ENCODE measurements at regions not wholly inside any gene's neighbourhood (a gene's known extent, or its start where the extent isn't known, plus 50 kb on each side); places are given as distances from the start of the nearest gene placed in this dataset.

DNA sequence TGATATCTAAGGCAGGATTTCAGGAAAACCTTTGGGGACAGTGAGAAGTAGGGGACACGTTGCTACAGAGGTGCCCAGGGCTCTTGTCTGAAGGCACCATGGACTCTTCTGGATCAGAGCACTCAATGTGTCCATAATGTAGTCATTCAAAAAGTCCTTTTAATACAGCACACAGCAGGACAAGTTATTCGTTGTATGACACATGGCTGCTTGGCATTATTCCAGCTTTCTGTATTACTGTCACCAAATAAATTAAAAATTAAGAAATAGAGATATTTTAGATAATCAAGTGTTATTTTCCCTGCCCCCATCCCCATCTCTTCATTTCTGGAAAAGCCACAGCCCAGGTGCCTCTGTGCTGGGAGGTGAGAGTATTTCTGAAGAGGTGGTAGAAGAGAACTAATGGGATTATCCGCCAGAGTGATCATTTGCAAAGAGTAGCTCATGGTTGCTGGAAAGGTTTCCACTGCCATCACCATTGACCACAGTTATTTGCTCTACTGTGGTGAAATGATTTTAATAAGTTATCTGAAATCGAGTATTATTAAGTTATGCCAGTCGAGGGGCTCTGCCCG lies 83.0 kb downstream of the CXCL12 start:
- Histone ChIP-seq H3K27ac (ENCODE audit: low read length) (no peak overlapping the region), H3K4me1 (ENCODE audit: control insufficient read depth, insufficient read depth, low read length) (no peaks in the 10 kb centered on the region), H3K4me3 (ENCODE audit: low read length) (no peak overlapping the region), H3K36me3 (ENCODE audit: control insufficient read depth, insufficient read depth, low read length) (no peaks in the 10 kb centered on the region), H3K27me3 (ENCODE audit: control insufficient read depth, insufficient read depth, low read length) (no peaks in the 10 kb centered on the region), H3K9me3 (ENCODE audit: control insufficient read depth, insufficient read depth, low read length) (no peaks in the 10 kb centered on the region)
- H3K9me3 Mint-ChIP-seq, result peaks cover 2 to 5% of the 10 kb centered on the region in 2 donors
- ATAC-seq (no peak), DNase-seq (no peak)
- peaks cover 7 to 10% of the 10 kb centered on the region in 2 donors for H3K27me3 Mint-ChIP-seq (ENCODE audit: low read depth in 2 of 2)
- 73% methylated on average over 5 of the region's 6 CpGs for WGBS (ENCODE audit: insufficient coverage)
- H3K27ac Mint-ChIP-seq, result no peak overlapping the region
- H3K36me3 Mint-ChIP-seq, result no peaks in the 10 kb centered on the region
- TF ChIP-seq, protein P1, sequence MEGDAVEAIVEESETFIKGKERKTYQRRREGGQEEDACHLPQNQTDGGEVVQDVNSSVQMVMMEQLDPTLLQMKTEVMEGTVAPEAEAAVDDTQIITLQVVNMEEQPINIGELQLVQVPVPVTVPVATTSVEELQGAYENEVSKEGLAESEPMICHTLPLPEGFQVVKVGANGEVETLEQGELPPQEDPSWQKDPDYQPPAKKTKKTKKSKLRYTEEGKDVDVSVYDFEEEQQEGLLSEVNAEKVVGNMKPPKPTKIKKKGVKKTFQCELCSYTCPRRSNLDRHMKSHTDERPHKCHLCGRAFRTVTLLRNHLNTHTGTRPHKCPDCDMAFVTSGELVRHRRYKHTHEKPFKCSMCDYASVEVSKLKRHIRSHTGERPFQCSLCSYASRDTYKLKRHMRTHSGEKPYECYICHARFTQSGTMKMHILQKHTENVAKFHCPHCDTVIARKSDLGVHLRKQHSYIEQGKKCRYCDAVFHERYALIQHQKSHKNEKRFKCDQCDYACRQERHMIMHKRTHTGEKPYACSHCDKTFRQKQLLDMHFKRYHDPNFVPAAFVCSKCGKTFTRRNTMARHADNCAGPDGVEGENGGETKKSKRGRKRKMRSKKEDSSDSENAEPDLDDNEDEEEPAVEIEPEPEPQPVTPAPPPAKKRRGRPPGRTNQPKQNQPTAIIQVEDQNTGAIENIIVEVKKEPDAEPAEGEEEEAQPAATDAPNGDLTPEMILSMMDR (IDR thresholded peaks at IDR 0.05), result no peak
- peaks cover 5% of the 10 kb centered on the region in 2 donors for H3K4me1 Mint-ChIP-seq
- intact Hi-C loops (cut with micrococcal nuclease), result no loop called here
- H3K4me3 Mint-ChIP-seq, result no peak overlapping the region

DNA sequence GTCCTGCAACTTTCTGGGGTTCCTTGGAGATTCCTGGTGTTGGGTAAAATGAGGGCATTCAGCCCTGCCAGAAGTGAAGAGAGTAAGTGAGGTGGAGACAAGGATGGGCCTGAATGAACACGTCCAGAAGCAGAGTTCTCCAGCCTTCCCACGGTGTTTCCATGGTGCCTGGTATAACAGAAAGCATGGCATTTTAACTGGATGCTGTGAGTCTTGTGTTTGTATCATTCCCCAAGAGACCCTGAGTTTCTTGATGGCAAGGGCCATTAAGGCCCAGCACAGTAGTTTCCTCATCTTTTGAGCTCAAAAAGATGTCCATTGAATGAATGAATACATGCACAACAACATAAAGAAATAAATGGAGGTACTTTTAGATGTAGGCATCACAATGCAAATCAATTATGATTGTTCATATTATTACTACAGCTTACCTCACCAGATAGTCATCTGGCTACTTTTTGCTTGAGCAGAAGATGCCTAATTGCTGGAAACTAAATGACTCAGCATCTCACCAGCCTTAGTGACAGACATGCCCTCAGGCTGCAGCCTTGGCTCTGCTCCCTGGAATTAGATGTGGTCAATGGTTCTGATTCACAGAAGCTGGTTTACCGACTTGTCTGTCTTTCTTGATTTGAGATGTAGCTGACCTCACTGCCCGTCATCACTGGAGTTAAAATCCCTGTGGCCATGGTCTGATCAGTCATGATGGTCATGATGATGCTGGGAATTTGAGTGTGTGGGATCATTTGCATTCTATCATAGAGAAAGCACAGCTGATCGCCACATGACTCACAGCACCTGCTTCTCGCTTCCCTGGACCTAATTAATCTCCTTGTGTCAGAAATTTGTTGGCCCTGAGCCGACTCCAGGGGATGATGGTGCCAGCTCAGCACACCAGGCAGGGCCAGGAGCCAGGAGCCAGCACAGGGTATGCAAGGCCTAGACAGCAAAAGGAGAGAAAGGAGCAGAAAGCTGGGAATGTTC lies 83.9 kb downstream of the CXCL12 start:
- Mint-ChIP-seq H3K9me3 (no peaks in the 10 kb centered on the region), H3K4me3 (no peak overlapping the region), H3K27me3 (ENCODE audit: low read depth in 2 of 2) (peaks cover 7 to 10% of the 10 kb centered on the region in 2 donors), H3K36me3 (no peaks in the 10 kb centered on the region), H3K4me1 (no peaks in the 10 kb centered on the region), H3K27ac (no peak overlapping the region)
- no peaks in the 10 kb centered on the region for H3K9me3 ChIP-seq (ENCODE audit: control insufficient read depth, insufficient read depth, low read length)
- 74% methylated on average over 7 of the region's 7 CpGs for WGBS (ENCODE audit: insufficient coverage)
- intact Hi-C loops (cut with micrococcal nuclease), result no loop called here
- H3K4me3 ChIP-seq (ENCODE audit: low read length), result no peak overlapping the region
- H3K27ac ChIP-seq (ENCODE audit: low read length), result no peak overlapping the region
- ATAC-seq, result no peak
- no peaks in the 10 kb centered on the region for H3K36me3 ChIP-seq (ENCODE audit: control insufficient read depth, insufficient read depth, low read length)
- DNase-seq, result no peak
- H3K27me3 ChIP-seq (ENCODE audit: control insufficient read depth, insufficient read depth, low read length), result no peaks in the 10 kb centered on the region
- H3K4me1 ChIP-seq (ENCODE audit: control insufficient read depth, insufficient read depth, low read length), result no peaks in the 10 kb centered on the region
- TF ChIP-seq, protein P1 (IDR thresholded peaks at IDR 0.05), result no peak

GRCh38 chr10:44298713-44299112 lies 86.2 kb downstream of the CXCL12 start:
- H3K27me3 Mint-ChIP-seq (ENCODE audit: low read depth in 2 of 2), result peaks cover 7% of the 10 kb centered on the region in 2 donors
- no peaks in the 10 kb centered on the region for H3K4me1 ChIP-seq (ENCODE audit: control insufficient read depth, insufficient read depth, low read length)
- no peak for ATAC-seq
- intact Hi-C loops (cut with micrococcal nuclease), result no loop called here
- H3K27me3 ChIP-seq (ENCODE audit: control insufficient read depth, insufficient read depth, low read length), result no peaks in the 10 kb centered on the region
- no peaks in the 10 kb centered on the region for H3K36me3 Mint-ChIP-seq
- H3K9me3 ChIP-seq (ENCODE audit: control insufficient read depth, insufficient read depth, low read length), result no peaks in the 10 kb centered on the region
- H3K27ac Mint-ChIP-seq, result no peak overlapping the region
- 81% methylated on average over 3 of the region's 4 CpGs for WGBS (ENCODE audit: insufficient coverage)
- no peak for DNase-seq
- no peak overlapping the region for H3K4me3 ChIP-seq (ENCODE audit: low read length)
- no peak overlapping the region for H3K27ac ChIP-seq (ENCODE audit: low read length)
- no peaks in the 10 kb centered on the region for H3K9me3 Mint-ChIP-seq
- H3K4me3 Mint-ChIP-seq, result no peak overlapping the region
- H3K4me1 Mint-ChIP-seq, result no peaks in the 10 kb centered on the region
- no peaks in the 10 kb centered on the region for H3K36me3 ChIP-seq (ENCODE audit: control insufficient read depth, insufficient read depth, low read length)
- TF ChIP-seq, protein P1 (IDR thresholded peaks at IDR 0.05), result no peak
